Prostate gland (tissue), 2 donors: ENCODE measurements at regions not wholly inside any gene's neighbourhood (a gene's known extent, or its start where the extent isn't known, plus 50 kb on each side); places are given as distances from the start of the nearest gene placed in this dataset.

Experiments
- POLR2A ChIP-seq: fragments of 450-650 bp; IDR thresholded peaks from one replicate; pipeline ENCODE4 v1.6.1; 2016; ENCODE audit warnings: antibody characterized with exemption, mild to moderate bottlenecking
- TF ChIP-seq, protein P1 (sequence below), 4 experiments: fragments of 200-600 bp in 2 of 4; fragments of 450-650 bp in 2 of 4; sonication (generic) in 2 of 4; IDR thresholded peaks; 1 replicate in 3 of 4; 2 replicates in 1 of 4; pipeline ENCODE4 v1.5.1; 2016 to 2019; ENCODE audit warnings: antibody characterized with exemption in 4 of 4, mild to moderate bottlenecking in 2 of 4, moderate library complexity in 2 of 4

DNA sequence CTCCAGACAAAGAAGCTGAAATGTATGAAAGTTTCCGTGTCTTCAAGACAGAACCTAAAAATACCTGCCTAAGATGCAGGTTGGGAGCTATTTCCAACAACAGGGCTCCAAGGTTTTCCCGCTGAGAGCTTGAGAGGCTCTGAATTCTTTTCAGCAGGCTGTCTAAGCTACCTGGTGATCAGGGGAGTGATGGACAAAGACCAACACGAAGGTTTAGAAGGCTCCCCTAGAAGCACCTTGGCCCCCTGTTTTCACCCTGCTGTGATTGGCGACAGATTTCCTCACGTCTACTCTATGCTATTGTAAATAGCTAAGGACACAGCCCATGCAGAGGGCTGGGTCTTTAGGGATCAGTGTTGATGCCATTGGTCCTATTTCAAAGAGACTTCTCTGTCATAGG, 275.2 kb upstream of the SALL1 start:
- no peak for TF ChIP-seq POLR2A
- TF ChIP-seq, protein P1, sequence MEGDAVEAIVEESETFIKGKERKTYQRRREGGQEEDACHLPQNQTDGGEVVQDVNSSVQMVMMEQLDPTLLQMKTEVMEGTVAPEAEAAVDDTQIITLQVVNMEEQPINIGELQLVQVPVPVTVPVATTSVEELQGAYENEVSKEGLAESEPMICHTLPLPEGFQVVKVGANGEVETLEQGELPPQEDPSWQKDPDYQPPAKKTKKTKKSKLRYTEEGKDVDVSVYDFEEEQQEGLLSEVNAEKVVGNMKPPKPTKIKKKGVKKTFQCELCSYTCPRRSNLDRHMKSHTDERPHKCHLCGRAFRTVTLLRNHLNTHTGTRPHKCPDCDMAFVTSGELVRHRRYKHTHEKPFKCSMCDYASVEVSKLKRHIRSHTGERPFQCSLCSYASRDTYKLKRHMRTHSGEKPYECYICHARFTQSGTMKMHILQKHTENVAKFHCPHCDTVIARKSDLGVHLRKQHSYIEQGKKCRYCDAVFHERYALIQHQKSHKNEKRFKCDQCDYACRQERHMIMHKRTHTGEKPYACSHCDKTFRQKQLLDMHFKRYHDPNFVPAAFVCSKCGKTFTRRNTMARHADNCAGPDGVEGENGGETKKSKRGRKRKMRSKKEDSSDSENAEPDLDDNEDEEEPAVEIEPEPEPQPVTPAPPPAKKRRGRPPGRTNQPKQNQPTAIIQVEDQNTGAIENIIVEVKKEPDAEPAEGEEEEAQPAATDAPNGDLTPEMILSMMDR (IDR thresholded peaks at IDR 0.05), result no peak
